ENCODE measurements at regions not wholly inside any gene's neighbourhood (a gene's known extent, or its start where the extent isn't known, plus 50 kb on each side); places are given as distances from the start of the nearest gene placed in this dataset.

- no peak for TF ChIP-seq ZHX1 (CRISPR knock-in tag; IDR thresholded peaks at IDR 0.05; ENCODE audit: low read depth)
These were observed 78.7 kb downstream of the FSCB start (continued) for GRCh38 chr14:44428231-44428945.

GRCh38 chr14:44422699-44423098 lies 84.4 kb downstream of the FSCB start:
- Histone ChIP-seq H3K4me3 (replicated peaks in 1 of 3; ENCODE audit: insufficient read depth in 1 of 3, low read depth in 2 of 3, low read length in 3 of 3) (no peak overlapping the region), H3K9me3 (ENCODE audit: low read length) (peaks cover 79% of the 10 kb centered on the region), H3K79me2 (ENCODE audit: insufficient read depth, low read length) (no peaks in the 10 kb centered on the region), H3K9ac (ENCODE audit: insufficient read depth, low read depth, low read length) (no peak overlapping the region), H4K20me1 (ENCODE audit: insufficient read depth, low read length) (no peaks in the 10 kb centered on the region), H2AFZ (ENCODE audit: low read length) (no peak overlapping the region), H3K4me1 (ENCODE audit: insufficient read depth, low read length) (no peaks in the 10 kb centered on the region), H3K4me2 (ENCODE audit: low read depth, low read length) (no peak overlapping the region), H3K36me3 (replicated peaks in 1 of 2; ENCODE audit: control insufficient read depth in 1 of 2, insufficient read depth in 2 of 2, low read length in 2 of 2) (no peaks in the 10 kb centered on the region), H3K27me3 (ENCODE audit: control insufficient read depth in 1 of 2, insufficient read depth in 2 of 2, low read length in 2 of 2) (no peaks in the 10 kb centered on the region), H3K27ac (ENCODE audit: extremely low read length, insufficient read depth, low read length) (no peak overlapping the region)
- ATAC-seq (no peak), FAIRE-seq (no peak), DNase-seq (ENCODE audit: low spot score) (no peak)
- TF ChIP-seq CENPBD1 (CRISPR knock-in tag; IDR thresholded peaks at IDR 0.05; ENCODE audit: borderline replicate concordance, low read depth) (no peak), ZNF775 (CRISPR knock-in tag; IDR thresholded peaks at IDR 0.05; ENCODE audit: borderline replicate concordance) (no peak), ZNF484 (CRISPR knock-in tag; IDR thresholded peaks at IDR 0.05; ENCODE audit: borderline replicate concordance, low read depth) (no peak), CBX2 (IDR thresholded peaks at IDR 0.05; ENCODE audit: low read depth, low read length) (no peak), CBX2 (CRISPR knock-in tag; IDR thresholded peaks at IDR 0.05; ENCODE audit: low read depth) (no peak), ZNF3 (CRISPR knock-in tag; IDR thresholded peaks at IDR 0.05) (no peak), NKX3-1 (CRISPR knock-in tag; IDR thresholded peaks at IDR 0.05) (no peak), ZBTB4 (CRISPR knock-in tag; IDR thresholded peaks at IDR 0.05; ENCODE audit: borderline replicate concordance) (no peak), CBX5 (CRISPR knock-in tag; IDR thresholded peaks at IDR 0.05; ENCODE audit: borderline replicate concordance) (no peak), CHD4 (IDR thresholded peaks at IDR 0.05; ENCODE audit: borderline replicate concordance, low read length) (no peak)
- 0% methylated on average over 3 of the region's 4 CpGs for WGBS (ENCODE audit: low lambda C conversion rate)
- ChIA-PET POLR2A (no interaction called here), CTCF (ENCODE audit: low intra/inter-chr PET ratio, low total read pairs) (no interaction called here)
- no TSS peak for BruUV-seq (replicated peaks)
- in situ Hi-C loops (cut with HindIII; ENCODE audit: extremely low pct_ligation_motif_present, low pct_unique_long_range_greater_than_20kb) (no loop called here), intact Hi-C loops (cut with micrococcal nuclease; ENCODE audit: unreplicated experiment) (no loop called here)
